Astrocyte (in vitro differentiated cells and primary cell): ENCODE measurements at regions not wholly inside any gene's neighbourhood (a gene's known extent, or its start where the extent isn't known, plus 50 kb on each side); places are given as distances from the start of the nearest gene placed in this dataset.

Experiments
- DNase-seq: peaks from one replicate; pipeline ENCODE4 v3.0.0-alpha.2; 2010; ENCODE audit warnings: low read depth
- FAIRE-seq: peaks from 2 replicates; lab custom pipeline; 2011; peaks lifted over from hg19 to GRCh38; lab: Jason Lieb, UNC
- H2AFZ ChIP-seq: 2 replicates; pipeline ENCODE4 v1.6.0; 2012; ENCODE audit warnings: low read depth, low read length, inconsistent platforms
- H3K27ac ChIP-seq: 2 replicates; pipeline ENCODE4 v1.5.1; 2011; ENCODE audit warnings: low read depth, low read length, inconsistent platforms
- H3K27me3 ChIP-seq: 2 replicates; pipeline ENCODE4 v1.6.0; 2011; ENCODE audit warnings: low read length, inconsistent platforms; ENCODE audit not compliant: insufficient read depth
- H3K36me3 ChIP-seq: 2 replicates; pipeline ENCODE4 v1.5.1; 2011; ENCODE audit warnings: low read length, inconsistent platforms; ENCODE audit not compliant: insufficient read depth
- H3K4me1 ChIP-seq: 2 replicates; pipeline ENCODE4 v1.5.1; 2011; ENCODE audit warnings: low read length, inconsistent platforms; ENCODE audit not compliant: insufficient read depth
- H3K4me2 ChIP-seq: 2 replicates; pipeline ENCODE4 v1.6.0; 2012; ENCODE audit warnings: low read length, inconsistent platforms
- H3K4me3 ChIP-seq: 2 replicates; pipeline ENCODE4 v1.5.1; 2011; ENCODE audit warnings: low read depth, mild to moderate bottlenecking, low read length, inconsistent platforms; ENCODE audit not compliant: insufficient read depth
- H3K79me2 ChIP-seq: 2 replicates; pipeline ENCODE4 v1.6.0; 2012; ENCODE audit warnings: mild to moderate bottlenecking, low read length, inconsistent platforms; ENCODE audit not compliant: insufficient read depth
- H3K9ac ChIP-seq: 2 replicates; pipeline ENCODE4 v1.6.0; 2012; ENCODE audit warnings: mild to moderate bottlenecking, low read length, inconsistent platforms
- H3K9me3 ChIP-seq: 2 replicates; pipeline ENCODE4 v1.5.1; 2012; ENCODE audit warnings: low read depth, mild to moderate bottlenecking, low read length, inconsistent platforms; ENCODE audit not compliant: insufficient read depth
- H4K20me1 ChIP-seq: 2 replicates; pipeline ENCODE4 v1.6.0; 2012; ENCODE audit warnings: low read length, inconsistent platforms; ENCODE audit not compliant: insufficient read depth
- H3K27ac Mint-ChIP-seq: one replicate; pipeline ENCODE4 v1.8.0; 2021; ENCODE audit warnings: mild to moderate bottlenecking, mixed read lengths; ENCODE audit not compliant: unreplicated experiment
- H3K27me3 Mint-ChIP-seq: one replicate; pipeline ENCODE4 v1.8.0; 2021; ENCODE audit warnings: low read depth, mixed read lengths; ENCODE audit not compliant: unreplicated experiment
- H3K36me3 Mint-ChIP-seq: one replicate; pipeline ENCODE4 v1.8.0; 2021; ENCODE audit warnings: low read depth, mixed read lengths; ENCODE audit not compliant: unreplicated experiment
- H3K4me1 Mint-ChIP-seq: one replicate; pipeline ENCODE4 v1.8.0; 2021; ENCODE audit warnings: low read depth, mixed read lengths; ENCODE audit not compliant: unreplicated experiment
- H3K4me3 Mint-ChIP-seq: one replicate; pipeline ENCODE4 v1.8.0; 2021; ENCODE audit warnings: mild to moderate bottlenecking, moderate library complexity, mixed read lengths; ENCODE audit not compliant: unreplicated experiment
- H3K9me3 Mint-ChIP-seq: one replicate; pipeline ENCODE4 v1.8.0; 2021; ENCODE audit warnings: mild to moderate bottlenecking, mixed read lengths; ENCODE audit not compliant: unreplicated experiment
- CTCF ChIP-seq: IDR thresholded peaks from 2 replicates; pipeline ENCODE4 v1.5.1; 2011; ENCODE audit warnings: low read depth, mild to moderate bottlenecking, inconsistent platforms, low read length, moderate library complexity; ENCODE audit not compliant: insufficient read depth
- EZH2 ChIP-seq: IDR thresholded peaks from 2 replicates; pipeline ENCODE4 v1.6.1; 2012; ENCODE audit warnings: mild to moderate bottlenecking, low read length, inconsistent platforms; ENCODE audit not compliant: insufficient read depth

GRCh38 chr9:79975621-79976256 is 404.0 kb downstream of the TLE4 start:
- DNase-seq (no peak), FAIRE-seq (no peak)
- no peaks in the 10 kb centered on the region for H3K4me1 Mint-ChIP-seq
- H3K36me3 Mint-ChIP-seq: no peaks in the 10 kb centered on the region
- TF ChIP-seq EZH2 (no peak), CTCF (no peak)
- H3K27me3 Mint-ChIP-seq: peaks cover 2% of the 10 kb centered on the region
- no peak overlapping the region for H3K27ac Mint-ChIP-seq
- Histone ChIP-seq H3K9me3 (no peaks in the 10 kb centered on the region), H3K27me3 (peaks cover 7% of the 10 kb centered on the region), H3K4me3 (no peak overlapping the region), H3K27ac (no peak overlapping the region), H4K20me1 (no peaks in the 10 kb centered on the region), H2AFZ (no peak overlapping the region), H3K79me2 (no peaks in the 10 kb centered on the region), H3K4me1 (no peaks in the 10 kb centered on the region), H3K9ac (no peak overlapping the region), H3K36me3 (no peaks in the 10 kb centered on the region), H3K4me2 (peak overlapping the region; percentile 15)
- no peaks in the 10 kb centered on the region for H3K9me3 Mint-ChIP-seq
- H3K4me3 Mint-ChIP-seq: no peak overlapping the region

- no peak for FAIRE-seq
- Mint-ChIP-seq H3K27me3 (peaks cover 2% of the 10 kb centered on the region), H3K4me3 (no peak overlapping the region), H3K4me1 (no peaks in the 10 kb centered on the region), H3K9me3 (no peaks in the 10 kb centered on the region), H3K36me3 (no peaks in the 10 kb centered on the region), H3K27ac (no peak overlapping the region)
- H3K27ac ChIP-seq: no peak overlapping the region
- H4K20me1 ChIP-seq: no peaks in the 10 kb centered on the region
- H3K79me2 ChIP-seq: no peaks in the 10 kb centered on the region
- H2AFZ ChIP-seq: no peak overlapping the region
- no peak for DNase-seq
- H3K9ac ChIP-seq: no peak overlapping the region
- H3K4me3 ChIP-seq: no peak overlapping the region
- no peaks in the 10 kb centered on the region for H3K4me1 ChIP-seq
- peaks cover 7% of the 10 kb centered on the region for H3K27me3 ChIP-seq
- H3K36me3 ChIP-seq: no peaks in the 10 kb centered on the region
- H3K4me2 ChIP-seq: no peak overlapping the region
- no peaks in the 10 kb centered on the region for H3K9me3 ChIP-seq
- TF ChIP-seq CTCF (no peak), EZH2 (no peak)
These were observed 403.1 kb downstream of the TLE4 start for GRCh38 chr9:79974806-79975422.

GRCh38 chr9:79973627-79974026 is 401.9 kb downstream of the TLE4 start:
- H3K4me1 Mint-ChIP-seq: no peaks in the 10 kb centered on the region
- Histone ChIP-seq H3K27me3 (peaks cover 7% of the 10 kb centered on the region), H3K36me3 (no peaks in the 10 kb centered on the region), H3K27ac (no peak overlapping the region), H3K9me3 (no peaks in the 10 kb centered on the region), H4K20me1 (no peaks in the 10 kb centered on the region), H3K4me2 (no peak overlapping the region), H3K4me3 (no peak overlapping the region), H3K9ac (no peak overlapping the region), H2AFZ (no peak overlapping the region), H3K4me1 (no peaks in the 10 kb centered on the region), H3K79me2 (no peaks in the 10 kb centered on the region)
- H3K4me3 Mint-ChIP-seq: no peak overlapping the region
- H3K36me3 Mint-ChIP-seq: no peaks in the 10 kb centered on the region
- peaks cover 3% of the 10 kb centered on the region for H3K27me3 Mint-ChIP-seq
- DNase-seq (no peak), FAIRE-seq (no peak)
- TF ChIP-seq EZH2 (no peak), CTCF (no peak)
- no peak overlapping the region for H3K27ac Mint-ChIP-seq
- peaks cover 4% of the 10 kb centered on the region for H3K9me3 Mint-ChIP-seq
